GM19463 (cell line): ENCODE measurements at regions not wholly inside any gene's neighbourhood (a gene's known extent, or its start where the extent isn't known, plus 50 kb on each side); places are given as distances from the start of the nearest gene placed in this dataset.
"Not testable (repeated sequence)": the region's sequence is repeated elsewhere in the genome, so short reads cannot be mapped to it uniquely, and the experiment has no call there.

Experiments used
- ATAC-seq: cut with Tn5 transposase; IDR thresholded peaks from one replicate; pipeline ENCODE4 v1.9.1; 2021; ENCODE audit warnings: mild to moderate bottlenecking, moderate library complexity; ENCODE audit not compliant: unreplicated experiment

DNA sequence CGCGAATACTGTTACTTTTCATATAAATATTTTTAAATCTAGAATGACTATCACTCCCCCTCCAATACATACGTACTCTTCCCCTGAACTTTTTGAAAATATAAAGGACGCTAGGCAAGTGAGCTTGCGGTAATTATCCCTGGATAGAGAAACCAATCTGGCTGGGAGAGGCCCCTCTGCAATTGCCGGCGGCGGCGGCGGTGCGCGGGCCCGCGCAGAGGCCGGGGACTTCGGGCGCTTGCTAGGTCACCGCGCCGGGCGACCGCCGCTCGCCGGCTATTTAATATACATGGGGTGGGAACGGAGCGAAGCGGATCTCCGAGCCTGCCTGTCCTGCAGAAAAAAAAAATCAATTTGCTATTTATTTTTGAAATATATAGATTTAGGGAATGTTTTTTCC lies 416.3 kb upstream of the ESRRG start:
- no peak for ATAC-seq

DNA sequence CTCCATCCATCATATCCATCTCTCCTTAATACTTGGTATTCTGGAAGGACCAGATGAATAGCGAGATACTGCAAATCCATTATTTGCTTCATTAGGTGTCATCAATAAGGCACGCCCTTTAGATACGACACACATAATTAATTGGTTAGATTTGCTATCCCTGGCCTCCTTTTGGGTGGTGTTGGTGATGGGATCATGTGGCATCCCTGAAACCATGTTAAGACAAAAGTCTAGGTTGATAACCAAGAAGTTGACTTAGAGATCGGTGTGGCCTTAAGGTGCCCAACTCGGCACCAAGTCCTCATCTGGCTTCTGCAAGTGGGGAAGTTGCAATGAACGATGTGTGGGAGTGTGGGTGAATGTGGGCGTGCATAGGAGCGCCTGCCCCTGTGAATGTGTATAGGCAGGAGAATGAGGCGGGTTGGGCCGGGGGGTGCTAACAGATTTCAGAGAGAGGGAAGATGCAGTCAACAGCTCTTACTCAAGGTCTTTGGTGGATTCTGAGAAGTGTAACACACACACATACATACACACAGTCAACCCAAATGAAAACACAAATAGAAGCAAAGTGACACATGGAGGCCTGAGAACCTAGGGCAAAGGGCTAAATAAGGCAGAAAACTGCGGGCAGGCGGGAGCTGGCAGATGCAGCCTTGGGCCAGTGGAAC lies 415.7 kb upstream of the ESRRG start:
- no peak for ATAC-seq

DNA sequence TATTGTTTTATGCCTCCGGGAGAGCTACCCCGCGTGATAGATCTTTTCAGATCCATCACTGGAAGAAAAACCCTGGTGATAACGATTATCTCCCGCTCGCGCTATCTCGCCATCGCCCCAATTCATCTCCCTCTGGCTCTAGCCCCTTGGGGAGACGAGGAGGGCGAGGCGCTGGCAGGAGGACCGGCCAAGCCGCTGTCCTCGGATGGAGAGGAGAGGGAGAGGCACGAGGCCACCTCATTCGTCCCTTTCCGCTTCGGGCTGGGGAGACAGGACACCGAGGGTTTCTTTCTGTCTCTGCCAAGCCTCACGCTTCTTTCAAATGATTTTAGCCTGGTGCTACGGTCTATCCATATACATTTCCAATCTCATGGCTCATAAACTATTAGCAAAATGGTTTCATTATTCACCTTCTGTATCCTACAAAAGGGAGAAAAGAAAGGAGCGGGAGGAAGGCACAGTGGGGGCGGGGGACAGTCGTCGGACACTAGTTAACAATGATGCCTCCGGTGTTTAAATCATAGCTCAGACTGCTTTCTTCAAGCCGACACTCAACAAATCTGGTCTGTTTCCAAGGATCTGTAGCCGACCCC lies 415.0 kb upstream of the ESRRG start:
- ATAC-seq: no peak

DNA sequence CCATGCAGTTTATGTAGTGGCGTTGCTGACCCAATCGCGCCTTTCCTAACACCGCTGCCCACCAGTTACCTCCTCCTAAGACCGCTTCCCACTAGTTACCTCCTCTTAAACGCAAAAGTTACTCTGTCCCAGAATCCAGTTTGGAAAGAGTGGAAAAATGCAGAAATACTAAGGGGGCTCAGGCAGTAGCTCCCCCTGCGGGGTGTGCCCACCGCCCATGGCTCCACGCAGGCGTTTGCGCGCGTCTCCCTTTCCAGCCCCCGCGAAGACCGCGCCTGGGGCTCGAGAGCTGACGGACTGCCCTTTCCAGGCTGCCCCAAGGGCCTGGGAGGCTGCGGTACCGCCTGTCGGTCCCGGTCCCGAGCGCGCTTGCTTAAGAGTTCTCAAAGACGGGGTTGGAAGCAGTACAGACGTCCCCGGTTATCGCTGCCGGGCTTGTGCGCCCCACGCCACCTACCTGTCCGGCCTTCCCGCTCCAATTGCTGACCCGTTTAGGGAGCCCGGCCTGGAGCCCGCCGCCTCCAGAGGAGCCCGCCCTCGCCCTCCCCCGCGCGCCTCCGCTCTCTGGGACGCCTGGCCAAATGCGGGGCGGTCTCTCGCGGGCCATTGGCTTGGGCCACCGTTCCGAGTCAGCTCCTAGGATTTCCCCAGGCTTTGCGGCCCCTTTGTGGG lies 414.1 kb upstream of the ESRRG start:
- no peak for ATAC-seq

DNA sequence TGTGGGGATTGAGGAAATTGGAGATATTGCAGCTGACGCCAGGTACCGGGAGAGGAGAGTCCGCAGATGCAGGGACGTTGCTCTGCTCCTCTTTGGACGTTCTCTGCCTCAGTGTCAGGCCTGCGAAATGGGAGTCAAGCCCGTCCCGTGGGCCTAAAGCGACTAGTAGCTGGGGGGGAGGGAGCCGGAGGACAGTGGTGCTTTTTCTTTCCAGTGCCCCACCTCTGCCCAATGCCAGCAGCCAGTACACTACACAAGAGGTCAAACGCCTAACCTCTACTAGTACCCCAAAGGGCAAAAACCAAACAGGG lies 413.6 kb upstream of the ESRRG start:
- ATAC-seq: no peak

DNA sequence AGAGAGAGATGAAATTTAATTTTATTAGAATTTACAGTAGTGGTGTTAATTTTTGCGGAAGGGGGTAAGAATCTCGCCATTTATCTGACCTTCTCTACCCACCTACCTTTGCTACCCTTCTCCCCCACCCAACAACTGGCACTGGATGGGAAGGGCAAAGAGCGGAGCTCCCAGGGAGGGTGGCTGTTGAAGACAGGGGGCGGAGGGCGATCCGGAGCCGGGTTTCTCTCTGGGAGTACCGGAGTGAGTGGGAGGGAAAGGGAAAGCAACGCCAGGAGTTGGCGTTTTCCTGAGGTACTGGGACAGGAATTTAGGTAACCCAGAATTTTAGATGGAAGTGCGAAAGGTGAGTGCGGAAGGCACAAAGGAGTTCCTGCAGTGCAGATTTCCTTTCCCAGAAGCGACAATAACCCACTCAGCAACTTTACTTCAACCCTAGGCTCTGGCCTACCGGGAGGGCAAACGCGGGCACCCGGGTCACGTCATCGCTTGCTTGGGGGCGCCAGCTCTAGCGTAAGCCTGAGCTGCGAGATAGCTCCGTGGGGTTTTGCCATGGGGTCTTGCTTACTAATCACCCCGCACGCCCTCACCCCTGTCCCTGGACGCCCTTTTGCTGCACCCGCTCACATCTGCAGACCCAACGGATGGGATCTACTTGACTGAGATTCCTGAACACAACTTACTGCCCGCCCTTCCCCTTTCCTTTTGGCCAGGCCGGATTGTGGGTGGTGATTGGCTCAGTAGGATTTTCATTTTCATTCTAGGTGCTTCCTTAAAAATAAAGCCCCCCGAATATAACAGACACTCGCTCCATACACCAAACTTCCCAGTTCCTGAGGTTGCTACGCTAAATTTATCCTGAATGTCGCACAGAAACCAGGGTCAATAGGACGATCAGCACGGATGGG lies 413.0 kb upstream of the ESRRG start:
- ATAC-seq: no peak

DNA sequence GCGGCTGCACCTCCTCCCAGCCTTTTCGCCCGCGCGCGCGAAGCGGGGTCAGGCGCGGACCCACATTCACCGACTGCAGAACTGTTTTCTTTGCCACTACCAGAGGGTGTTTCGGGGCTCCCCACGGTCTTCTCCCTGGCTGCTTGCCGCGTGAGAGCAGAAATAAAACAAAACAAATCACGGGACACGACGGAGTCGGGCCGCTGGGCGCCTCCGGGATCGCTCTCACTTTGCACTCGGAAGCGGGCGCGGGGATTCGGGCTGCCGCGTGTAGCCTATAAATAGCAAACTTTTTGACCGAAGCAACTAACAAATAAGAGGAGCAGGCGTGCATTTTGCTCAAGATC lies 412.3 kb upstream of the ESRRG start:
- ATAC-seq: no peak

DNA sequence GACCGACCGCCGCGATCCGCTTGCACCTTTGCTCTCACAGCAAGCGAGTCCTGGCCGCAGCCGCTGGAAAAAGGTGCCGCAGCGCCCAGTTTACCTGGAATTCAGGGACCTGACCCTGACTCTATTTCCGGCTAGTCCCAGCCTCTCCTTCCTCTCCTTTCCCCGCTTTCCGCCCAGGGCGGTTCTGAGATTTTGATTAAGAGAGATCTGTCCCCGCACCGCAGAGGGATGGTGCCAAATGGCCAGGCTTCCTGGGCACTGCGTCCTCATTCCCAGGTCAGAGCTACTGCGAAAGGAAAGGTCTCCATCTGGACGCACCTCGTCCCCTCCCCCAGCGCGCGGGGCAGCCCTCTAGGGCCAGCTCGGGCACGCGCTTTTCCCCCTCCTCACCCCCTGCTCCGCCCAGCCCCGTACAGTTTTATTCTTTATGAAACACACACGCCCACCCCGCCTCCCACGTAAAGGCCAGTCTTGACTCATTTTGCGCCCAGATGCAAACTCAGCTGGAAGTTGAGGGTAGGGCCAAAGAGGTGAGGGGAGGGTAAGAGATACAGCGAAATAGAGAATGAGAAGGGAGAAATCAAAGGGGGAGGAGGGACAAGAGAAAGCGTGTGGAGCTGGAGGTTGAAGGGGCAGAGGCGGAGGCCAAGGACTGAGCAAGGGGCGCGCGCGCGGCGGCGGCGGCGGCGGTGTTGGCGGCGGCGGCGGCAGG lies 411.8 kb upstream of the ESRRG start:
- ATAC-seq: no peak

DNA sequence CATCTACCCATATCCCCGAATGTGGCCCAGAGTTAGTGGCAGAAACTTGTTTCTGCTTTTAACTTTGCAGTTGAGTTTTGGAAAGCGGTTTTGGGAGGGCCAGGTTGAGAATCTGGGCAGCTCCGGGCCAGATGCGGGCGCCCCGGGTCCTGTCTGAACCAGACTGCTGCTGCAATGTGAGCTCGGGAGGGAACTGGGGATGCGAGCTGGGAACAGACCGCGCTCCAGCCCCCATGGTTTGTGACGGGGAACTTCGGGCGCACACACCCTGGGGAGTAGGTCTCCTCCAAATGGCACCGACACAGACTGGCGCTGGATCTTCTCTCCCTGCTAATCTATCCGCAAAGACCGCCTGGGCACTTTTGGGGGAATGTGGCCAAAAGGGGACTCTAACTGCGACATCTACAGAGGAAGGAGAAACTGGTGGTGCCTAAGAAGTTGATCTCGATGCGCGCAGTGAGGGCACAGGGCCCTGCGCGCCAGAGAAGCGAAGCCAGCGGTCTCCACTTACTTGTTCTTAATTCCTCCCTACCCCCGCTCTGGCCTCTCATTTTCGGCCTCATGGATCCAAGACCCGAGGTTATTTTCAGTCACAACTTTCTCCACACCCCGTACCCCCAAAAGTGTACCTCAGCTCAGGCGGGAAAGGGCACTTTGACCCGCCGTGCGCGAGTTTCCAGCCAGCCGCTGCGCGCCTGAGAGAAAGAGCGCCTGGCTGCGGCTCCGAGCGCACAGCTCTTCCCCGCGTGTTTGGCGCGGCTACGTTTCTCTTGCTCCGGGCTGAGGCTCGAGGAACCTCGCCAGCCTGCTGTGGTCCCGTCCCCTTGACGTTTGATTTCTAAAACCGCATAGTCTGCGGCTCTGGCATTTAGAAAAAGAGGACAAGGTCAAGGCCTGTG lies 411.0 kb upstream of the ESRRG start:
- ATAC-seq: no peak

DNA sequence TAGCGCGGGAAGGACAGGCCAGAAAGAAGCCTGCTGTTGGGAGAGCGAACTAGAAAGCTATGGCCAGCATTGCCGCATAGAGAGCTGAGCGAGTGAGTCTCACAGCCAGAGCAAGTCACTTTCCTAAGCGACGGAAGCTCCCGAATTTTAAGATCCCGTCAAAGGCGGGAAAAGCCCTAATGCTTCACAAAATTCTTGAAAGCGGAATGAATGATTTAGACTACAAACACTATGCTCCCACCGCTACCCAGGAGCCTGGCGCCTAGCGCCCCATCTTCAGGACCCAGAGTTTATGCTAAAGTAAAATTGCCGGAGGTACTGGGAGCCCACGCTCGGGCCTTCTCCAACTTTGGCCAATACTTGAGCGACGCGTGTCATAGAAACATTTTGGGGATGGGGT lies 409.9 kb upstream of the ESRRG start:
- ATAC-seq: no peak

DNA sequence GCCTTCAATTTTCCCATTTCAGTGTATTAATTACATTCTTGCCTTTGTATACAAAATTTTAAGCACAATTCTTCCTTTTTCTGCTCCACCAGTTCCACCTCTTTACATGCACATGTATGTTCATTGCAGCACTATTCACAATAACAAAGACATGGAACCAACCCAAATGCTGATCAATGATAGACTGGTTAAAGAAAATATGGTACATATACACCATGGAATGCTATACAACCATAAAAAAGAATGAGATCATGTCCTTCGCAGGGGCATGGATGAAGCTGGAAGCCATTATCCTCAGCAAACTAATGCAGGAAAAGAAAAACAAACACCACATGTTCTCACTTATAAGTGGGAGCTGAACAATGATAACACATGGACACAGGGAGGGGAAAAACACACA lies 400.1 kb upstream of the ESRRG start:
- ATAC-seq: not testable (repeated sequence)

DNA sequence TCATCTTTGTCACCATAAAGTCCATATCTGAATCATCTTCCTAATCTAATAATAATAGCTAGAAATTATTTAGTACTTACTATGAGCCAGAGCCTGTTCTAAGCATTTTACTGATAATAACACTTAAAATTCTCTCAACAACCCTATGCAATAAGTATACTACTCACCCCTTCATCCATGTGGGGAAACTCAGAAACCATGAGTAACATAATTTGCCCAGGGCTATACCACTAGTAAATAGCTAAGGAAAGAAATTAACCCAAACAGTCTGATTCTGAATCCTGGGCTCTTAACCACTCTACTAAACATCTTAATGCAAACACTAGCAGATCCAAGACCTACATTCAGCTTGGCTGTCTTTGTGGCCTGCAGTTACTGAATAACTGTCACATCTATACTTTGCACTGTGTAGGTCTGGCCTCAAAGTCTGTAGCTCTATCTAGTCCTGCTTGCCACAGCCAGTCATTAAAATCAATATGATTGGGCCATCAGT lies 394.8 kb upstream of the ESRRG start:
- no peak for ATAC-seq

DNA sequence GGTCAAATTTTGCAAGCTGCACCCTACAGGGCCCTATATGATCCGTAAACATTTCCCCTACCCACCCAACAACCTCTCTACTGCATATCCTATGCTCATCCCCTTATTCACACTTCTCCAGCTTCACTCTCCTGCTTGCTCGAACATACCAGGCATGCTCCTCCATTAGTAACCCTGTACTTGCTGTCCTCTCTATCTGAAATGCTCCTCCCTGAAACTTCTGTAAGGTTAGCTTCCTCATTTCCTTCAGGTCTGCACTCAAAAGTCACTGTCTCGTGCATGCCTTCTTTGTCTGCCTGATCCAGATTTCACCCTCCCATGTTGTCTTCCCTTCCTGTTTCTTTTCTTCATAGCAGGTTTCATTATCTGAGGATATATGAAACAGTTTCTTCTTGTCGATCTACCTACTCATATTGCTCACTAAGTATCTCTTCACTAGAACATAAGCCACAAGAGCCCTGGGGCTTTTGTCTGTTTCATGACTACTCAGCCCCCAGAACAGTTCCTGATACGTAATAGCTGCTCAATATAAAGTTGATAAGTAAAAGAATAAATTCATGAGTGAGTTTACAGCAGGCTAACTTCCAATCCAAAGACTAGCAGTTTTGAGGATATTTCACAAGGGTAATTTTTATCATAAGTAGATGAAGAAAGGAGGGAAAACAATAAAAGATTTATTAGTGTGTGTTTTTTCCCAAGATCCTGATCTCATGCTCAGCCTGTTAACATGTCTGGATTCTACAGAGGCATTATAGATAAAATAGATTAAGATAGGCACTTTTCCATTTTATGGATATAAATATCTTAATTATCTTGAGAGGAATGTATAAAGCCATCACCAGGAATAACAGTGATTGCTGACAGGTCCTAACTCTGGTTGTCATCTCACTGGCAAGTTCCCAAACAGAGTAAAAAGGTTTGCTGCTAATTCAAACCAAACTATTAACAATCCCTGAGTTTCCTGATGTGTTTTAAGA lies 392.5 kb upstream of the ESRRG start:
- no peak for ATAC-seq

DNA sequence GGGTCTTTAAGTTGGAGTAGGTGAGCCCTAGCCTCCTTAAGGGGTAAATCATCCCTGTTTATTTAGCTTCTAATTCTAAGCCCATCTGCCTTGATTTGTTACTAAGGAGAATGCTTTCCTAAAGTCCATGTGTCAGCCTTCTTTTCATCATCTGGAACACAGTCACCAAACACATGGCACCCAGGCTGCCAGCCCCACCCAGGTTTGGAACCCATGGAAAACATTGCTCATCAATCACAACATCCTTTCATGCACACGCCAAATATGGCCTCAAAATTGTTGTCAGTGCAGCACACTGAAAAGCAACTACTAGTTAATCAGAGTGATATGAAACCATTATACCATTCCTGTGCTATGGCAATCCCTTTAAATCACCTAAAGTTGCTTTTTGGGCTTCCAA lies 386.7 kb upstream of the ESRRG start:
- no peak for ATAC-seq

DNA sequence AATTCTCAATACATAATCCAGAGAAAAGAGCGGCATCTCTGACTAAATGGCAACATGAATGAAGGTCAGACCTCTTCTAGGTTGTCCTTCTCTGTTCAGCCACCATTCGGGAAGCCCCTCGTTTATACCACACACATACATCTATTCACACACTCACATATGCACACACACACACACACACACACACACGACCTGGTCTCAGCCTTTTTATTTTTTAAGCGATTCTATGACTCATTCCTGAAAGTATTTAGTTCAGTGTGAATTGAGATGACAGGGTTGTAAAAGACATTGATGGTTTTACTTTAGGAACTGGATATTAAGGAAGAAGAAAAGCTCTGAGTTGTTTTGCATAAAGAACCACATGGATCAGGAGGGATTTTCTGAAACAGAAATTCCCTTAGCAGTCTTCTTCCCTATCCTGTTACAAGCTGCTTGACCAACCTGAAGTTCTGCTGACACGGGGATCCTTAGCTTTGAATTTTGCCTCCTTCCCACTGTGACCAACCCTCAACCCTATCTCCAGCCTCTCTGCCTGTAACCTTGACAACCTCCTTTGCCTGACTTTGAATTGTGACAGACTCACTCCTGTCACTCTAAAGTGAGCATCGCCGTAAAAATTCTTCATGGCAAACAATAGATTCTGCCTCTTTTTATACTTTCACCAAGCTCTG lies 383.1 kb upstream of the ESRRG start:
- no peak for ATAC-seq

DNA sequence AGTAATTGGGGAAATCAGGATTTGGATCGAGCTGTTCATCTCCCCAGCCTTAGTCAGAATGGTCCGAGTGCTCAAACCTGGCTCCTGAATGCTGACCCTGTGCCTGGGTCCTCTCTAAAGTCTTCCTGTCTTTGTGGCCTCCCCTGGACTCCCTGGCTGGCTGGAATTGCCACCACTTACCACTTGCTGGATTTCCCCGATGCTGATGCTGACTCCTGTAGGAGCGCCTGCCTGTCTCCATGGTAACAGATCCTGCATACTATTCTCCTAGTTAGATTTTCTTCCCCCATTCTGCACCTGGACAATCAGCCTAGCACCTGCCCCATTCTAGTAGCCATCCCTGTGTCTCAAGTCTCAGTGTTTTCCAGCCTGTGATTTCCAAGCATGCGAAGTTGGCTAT lies 382.2 kb upstream of the ESRRG start:
- ATAC-seq: no peak

DNA sequence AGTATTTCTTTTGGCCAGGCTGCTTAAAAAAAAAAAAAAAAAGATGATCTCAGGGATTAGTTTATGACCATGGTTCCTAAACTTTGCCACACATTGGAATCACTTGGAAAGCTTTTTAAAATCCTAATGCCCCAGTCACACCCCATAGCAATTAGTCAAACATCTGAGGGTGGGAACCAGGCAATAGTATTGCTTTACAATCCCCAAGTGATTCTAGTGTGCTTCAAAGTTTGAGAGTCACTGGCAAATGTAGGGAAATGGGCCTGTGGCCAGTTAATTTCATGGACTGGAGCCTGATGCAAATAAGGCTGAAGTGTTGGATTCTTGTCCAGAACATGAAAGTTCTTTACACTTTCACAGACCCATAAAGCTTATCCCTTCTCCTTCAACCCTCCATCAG lies 374.6 kb upstream of the ESRRG start:
- no peak for ATAC-seq

DNA sequence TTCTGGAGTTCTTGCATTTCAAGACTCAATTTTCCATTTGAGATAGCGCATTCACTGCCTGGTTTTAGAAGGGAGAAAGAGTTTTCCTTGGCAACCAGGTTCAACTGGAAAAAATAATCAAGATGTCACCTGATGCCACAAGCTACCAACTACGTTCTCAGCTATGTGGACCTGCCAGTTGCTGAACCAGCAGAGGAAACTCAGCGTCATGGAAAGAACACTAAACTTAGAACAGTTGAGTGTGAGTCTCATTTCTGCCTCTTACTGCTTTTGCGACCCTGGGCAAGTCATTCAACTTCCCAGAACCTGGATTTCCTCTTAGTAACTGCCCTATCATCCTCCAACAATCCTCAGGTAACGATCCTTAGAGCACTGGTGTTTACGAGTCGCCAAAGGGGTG lies 373.0 kb upstream of the ESRRG start:
- ATAC-seq: no peak
